ENCODE measurements at regions not wholly inside any gene's neighbourhood (a gene's known extent, or its start where the extent isn't known, plus 50 kb on each side); places are given as distances from the start of the nearest gene placed in this dataset.

DNA sequence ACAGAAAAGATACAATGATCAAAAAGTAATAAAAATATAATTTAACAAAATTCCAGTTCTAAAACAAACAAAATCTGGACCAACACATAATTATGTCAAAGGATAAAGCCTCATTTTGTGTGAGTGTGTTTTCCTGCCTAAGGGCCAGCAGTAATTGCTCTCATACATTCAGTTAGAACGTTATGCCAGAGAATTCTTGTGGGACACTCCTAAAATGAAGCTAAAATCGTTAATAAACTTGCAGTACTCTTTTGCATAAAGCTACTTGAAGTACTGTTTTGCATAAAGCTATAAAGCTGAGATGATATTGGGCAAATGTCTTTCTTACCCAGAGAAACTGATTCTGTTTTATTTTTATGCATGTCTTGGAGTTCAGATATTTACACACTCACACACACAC lies 1072.3 kb downstream of the MAT2B start (continued):
- no peak for TF ChIP-seq NFYC (CRISPR knock-in tag; IDR thresholded peaks at IDR 0.05)
- no peak for TF ChIP-seq ZNF207 (IDR thresholded peaks at IDR 0.05; ENCODE audit: borderline replicate concordance)
- TF ChIP-seq, protein P1, sequence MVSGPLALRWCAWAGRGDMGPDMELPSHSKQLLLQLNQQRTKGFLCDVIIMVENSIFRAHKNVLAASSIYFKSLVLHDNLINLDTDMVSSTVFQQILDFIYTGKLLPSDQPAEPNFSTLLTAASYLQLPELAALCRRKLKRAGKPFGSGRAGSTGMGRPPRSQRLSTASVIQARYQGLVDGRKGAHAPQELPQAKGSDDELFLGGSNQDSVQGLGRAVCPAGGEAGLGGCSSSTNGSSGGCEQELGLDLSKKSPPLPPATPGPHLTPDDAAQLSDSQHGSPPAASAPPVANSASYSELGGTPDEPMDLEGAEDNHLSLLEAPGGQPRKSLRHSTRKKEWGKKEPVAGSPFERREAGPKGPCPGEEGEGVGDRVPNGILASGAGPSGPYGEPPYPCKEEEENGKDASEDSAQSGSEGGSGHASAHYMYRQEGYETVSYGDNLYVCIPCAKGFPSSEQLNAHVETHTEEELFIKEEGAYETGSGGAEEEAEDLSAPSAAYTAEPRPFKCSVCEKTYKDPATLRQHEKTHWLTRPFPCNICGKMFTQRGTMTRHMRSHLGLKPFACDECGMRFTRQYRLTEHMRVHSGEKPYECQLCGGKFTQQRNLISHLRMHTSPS (CRISPR knock-in tag; IDR thresholded peaks at IDR 0.05; ENCODE audit: low read depth) = no peak
- TF ChIP-seq ZNF883 (CRISPR knock-in tag; IDR thresholded peaks at IDR 0.05; ENCODE audit: not compliant biosample characterization) = no peak
- TF ChIP-seq ZNF253 (CRISPR knock-in tag; IDR thresholded peaks at IDR 0.05; ENCODE audit: borderline replicate concordance) = no peak
- no peak for TF ChIP-seq ZMYM4 (CRISPR knock-in tag; IDR thresholded peaks at IDR 0.05)
- TF ChIP-seq MAFF (IDR thresholded peaks at IDR 0.05; ENCODE audit: low read depth, low read length) = no peak

DNA sequence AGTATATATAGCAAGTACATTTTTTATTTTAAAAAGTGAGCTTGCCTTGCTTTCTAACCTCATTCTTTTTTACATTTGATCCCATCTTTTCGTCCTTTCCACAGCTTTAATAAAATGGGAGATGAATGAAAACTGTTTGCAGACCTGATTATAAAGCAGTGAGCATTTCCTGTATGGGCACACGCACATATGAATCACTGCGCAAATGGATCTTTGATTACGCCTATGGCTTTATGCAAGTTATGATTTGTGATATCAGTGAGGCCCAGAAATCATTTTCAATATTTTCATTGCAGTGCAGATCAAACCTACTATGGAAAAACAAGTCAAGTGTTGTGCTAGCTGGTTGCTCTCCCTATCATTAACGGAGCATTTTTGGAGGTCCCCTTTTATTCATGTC lies 1073.0 kb downstream of the MAT2B start:
- no peak for FAIRE-seq
- TF ChIP-seq BCL3 (CRISPR knock-in tag; IDR thresholded peaks at IDR 0.05) = no peak
- no peak for TF ChIP-seq MEIS2 (CRISPR knock-in tag; IDR thresholded peaks at IDR 0.05)
- no peak for TF ChIP-seq RORA (CRISPR knock-in tag; IDR thresholded peaks at IDR 0.05)
- no peak for TF ChIP-seq MXD4 (CRISPR knock-in tag; IDR thresholded peaks at IDR 0.05)
- TF ChIP-seq STAG1 (CRISPR knock-in tag; IDR thresholded peaks at IDR 0.05) = no peak
- no peak for TF ChIP-seq MATR3 (CRISPR knock-in tag; IDR thresholded peaks at IDR 0.05)
- no peak for TF ChIP-seq KDM3A (CRISPR knock-in tag; IDR thresholded peaks at IDR 0.05; ENCODE audit: low read depth)
- TF ChIP-seq ZUFSP (CRISPR knock-in tag; IDR thresholded peaks at IDR 0.05; ENCODE audit: borderline replicate concordance) = no peak
- no peak for TF ChIP-seq ZIK1 (CRISPR knock-in tag; IDR thresholded peaks at IDR 0.05; ENCODE audit: borderline replicate concordance, low read depth)
- TF ChIP-seq ZFP90 (CRISPR knock-in tag; IDR thresholded peaks at IDR 0.05; ENCODE audit: borderline replicate concordance) = no peak
- no peak for TF ChIP-seq ZNF33A (CRISPR knock-in tag; IDR thresholded peaks at IDR 0.05; ENCODE audit: borderline replicate concordance)
- no peak for TF ChIP-seq HMGXB4 (CRISPR knock-in tag; IDR thresholded peaks at IDR 0.05; ENCODE audit: borderline replicate concordance in 1 of 2, low read depth in 1 of 2)

More for the DNA sequence above, 1073.0 kb downstream of the MAT2B start:
- no peak overlapping the region for H3K4me3 ChIP-seq (replicated peaks in 1 of 3; ENCODE audit: insufficient read depth in 1 of 3, low read depth in 2 of 3, low read length in 3 of 3)
- H4K20me1 ChIP-seq (ENCODE audit: insufficient read depth, low read length) = no peaks in the 10 kb centered on the region
- ATAC-seq = no peak
- DNase-seq (ENCODE audit: low spot score) = no peak
- intact Hi-C loops (cut with micrococcal nuclease; ENCODE audit: unreplicated experiment) (no loop called here), in situ Hi-C loops (cut with HindIII; ENCODE audit: extremely low pct_ligation_motif_present, low pct_unique_long_range_greater_than_20kb) (no loop called here)
- H3K4me1 ChIP-seq (ENCODE audit: insufficient read depth, low read length) = no peaks in the 10 kb centered on the region
- ChIA-PET POLR2A (no interaction called here), CTCF (ENCODE audit: low intra/inter-chr PET ratio, low total read pairs) (no interaction called here)
- no peaks in the 10 kb centered on the region for H3K27me3 ChIP-seq (ENCODE audit: control insufficient read depth in 1 of 2, insufficient read depth in 2 of 2, low read length in 2 of 2)
- peaks cover 5% of the 10 kb centered on the region; the same call in 1 of the 2 replicates for H3K9me3 ChIP-seq (ENCODE audit: low read length)
- WGBS (ENCODE audit: low lambda C conversion rate) = 27% methylated on average over 5 of the region's 5 CpGs
- BruUV-seq (replicated peaks) = no TSS peak
- no peaks in the 10 kb centered on the region for H3K36me3 ChIP-seq (replicated peaks in 1 of 2; ENCODE audit: control insufficient read depth in 1 of 2, insufficient read depth in 2 of 2, low read length in 2 of 2)
- no peak overlapping the region for H2AFZ ChIP-seq (ENCODE audit: low read length)
- H3K4me2 ChIP-seq (ENCODE audit: low read depth, low read length) = no peak overlapping the region
- H3K79me2 ChIP-seq (ENCODE audit: insufficient read depth, low read length) = no peaks in the 10 kb centered on the region
- no peak overlapping the region for H3K9ac ChIP-seq (ENCODE audit: insufficient read depth, low read depth, low read length)
- H3K27ac ChIP-seq (ENCODE audit: extremely low read length, insufficient read depth, low read length) = no peak overlapping the region
